ENCODE measurements at regions not wholly inside any gene's neighbourhood (a gene's known extent, or its start where the extent isn't known, plus 50 kb on each side); places are given as distances from the start of the nearest gene placed in this dataset.
"Not testable (repeated sequence)": the region's sequence is repeated elsewhere in the genome, so short reads cannot be mapped to it uniquely, and the experiment has no call there.

GRCh38 chr22:34842630-34843029 is 223.3 kb upstream of the ISX start:
- H3K9me3 ChIP-seq (ENCODE audit: control insufficient read depth in 2 of 2, insufficient read depth in 1 of 2, low read depth in 1 of 2, low read length in 1 of 2): no peaks in the 10 kb centered on the region
- no peaks in the 10 kb centered on the region for H3K27me3 ChIP-seq (ENCODE audit: control insufficient read depth in 3 of 3, insufficient read depth in 3 of 3, low read length in 3 of 3)
- H3K4me1 ChIP-seq (ENCODE audit: control insufficient read depth in 3 of 3, insufficient read depth in 2 of 3, low read depth in 1 of 3, low read length in 2 of 3): no peaks in the 10 kb centered on the region
- DNase-seq (peak; percentile 4 to 11), FAIRE-seq (no peak)
- H3K4me3 ChIP-seq (ENCODE audit: low read depth in 1 of 3, low read length in 3 of 3): no peak overlapping the region
- 63 to 82% (median 75%) methylated on average over 2 of the region's 2 CpGs for WGBS, 3 donors
- no peaks in the 10 kb centered on the region for H3K36me3 ChIP-seq (ENCODE audit: control insufficient read depth in 3 of 3, insufficient read depth in 2 of 3, low read depth in 1 of 3, low read length in 3 of 3)
- H3K27ac ChIP-seq (ENCODE audit: low read depth in 1 of 3, low read length in 2 of 3): no peak overlapping the region

GRCh38 chr22:34843743-34844142 is 222.2 kb upstream of the ISX start:
- H3K27me3 ChIP-seq (ENCODE audit: control insufficient read depth in 3 of 3, insufficient read depth in 3 of 3, low read length in 3 of 3); H3K4me1 ChIP-seq (ENCODE audit: control insufficient read depth in 3 of 3, insufficient read depth in 2 of 3, low read depth in 1 of 3, low read length in 2 of 3); DNase-seq; H3K27ac ChIP-seq (ENCODE audit: low read depth in 1 of 3, low read length in 2 of 3); H3K9me3 ChIP-seq (ENCODE audit: control insufficient read depth in 2 of 2, insufficient read depth in 1 of 2, low read depth in 1 of 2, low read length in 1 of 2); FAIRE-seq; H3K36me3 ChIP-seq (ENCODE audit: control insufficient read depth in 3 of 3, insufficient read depth in 2 of 3, low read depth in 1 of 3, low read length in 3 of 3); H3K4me3 ChIP-seq (ENCODE audit: low read depth in 1 of 3, low read length in 3 of 3): not testable (repeated sequence)
- WGBS, 3 donors: 47 to 88% (median 50%) methylated on average over 1 of the region's 1 CpG

- H3K4me1 ChIP-seq (ENCODE audit: control insufficient read depth in 3 of 3, insufficient read depth in 2 of 3, low read depth in 1 of 3, low read length in 2 of 3): no peaks in the 10 kb centered on the region
- no peak overlapping the region for H3K27ac ChIP-seq (ENCODE audit: low read depth in 1 of 3, low read length in 2 of 3)
- no peaks in the 10 kb centered on the region for H3K36me3 ChIP-seq (ENCODE audit: control insufficient read depth in 3 of 3, insufficient read depth in 2 of 3, low read depth in 1 of 3, low read length in 3 of 3)
- H3K27me3 ChIP-seq (ENCODE audit: control insufficient read depth in 3 of 3, insufficient read depth in 3 of 3, low read length in 3 of 3): no peaks in the 10 kb centered on the region
- H3K4me3 ChIP-seq (ENCODE audit: low read depth in 1 of 3, low read length in 3 of 3): no peak overlapping the region
- no peak for FAIRE-seq
- no peak for DNase-seq
- WGBS, 3 donors: 93 to 95% (median 93%) methylated on average over 2 of the region's 2 CpGs
- no peaks in the 10 kb centered on the region for H3K9me3 ChIP-seq (ENCODE audit: control insufficient read depth in 2 of 2, insufficient read depth in 1 of 2, low read depth in 1 of 2, low read length in 1 of 2)
Observed at GRCh38 chr22:34845391-34845790, 220.6 kb upstream of the ISX start.

GRCh38 chr22:34847072-34847471 is 218.9 kb upstream of the ISX start:
- H3K9me3 ChIP-seq (ENCODE audit: control insufficient read depth in 2 of 2, insufficient read depth in 1 of 2, low read depth in 1 of 2, low read length in 1 of 2): no peaks in the 10 kb centered on the region
- DNase-seq: no peak
- no peak for FAIRE-seq
- no peak overlapping the region for H3K27ac ChIP-seq (ENCODE audit: low read depth in 1 of 3, low read length in 2 of 3)
- H3K4me1 ChIP-seq (ENCODE audit: control insufficient read depth in 3 of 3, insufficient read depth in 2 of 3, low read depth in 1 of 3, low read length in 2 of 3): no peaks in the 10 kb centered on the region
- H3K4me3 ChIP-seq (ENCODE audit: low read depth in 1 of 3, low read length in 3 of 3): no peak overlapping the region
- H3K36me3 ChIP-seq (ENCODE audit: control insufficient read depth in 3 of 3, insufficient read depth in 2 of 3, low read depth in 1 of 3, low read length in 3 of 3): no peaks in the 10 kb centered on the region
- WGBS, 3 donors: 19 to 43% (median 21%) methylated on average over 1 of the region's 1 CpG
- H3K27me3 ChIP-seq (ENCODE audit: control insufficient read depth in 3 of 3, insufficient read depth in 3 of 3, low read length in 3 of 3): peaks cover 0 to 2% (median 0%) of the 10 kb centered on the region in 3 donors

GRCh38 chr22:34849965-34850364 is 216.0 kb upstream of the ISX start:
- no peak for FAIRE-seq
- 51 to 60% (median 60%) methylated on average over 4 of the region's 4 CpGs for WGBS, 3 donors
- Histone ChIP-seq H3K36me3 (ENCODE audit: control insufficient read depth in 3 of 3, insufficient read depth in 2 of 3, low read depth in 1 of 3, low read length in 3 of 3) (no peaks in the 10 kb centered on the region), H3K27ac (ENCODE audit: low read depth in 1 of 3, low read length in 2 of 3) (no peak overlapping the region), H3K4me1 (ENCODE audit: control insufficient read depth in 3 of 3, insufficient read depth in 2 of 3, low read depth in 1 of 3, low read length in 2 of 3) (no peaks in the 10 kb centered on the region), H3K9me3 (ENCODE audit: control insufficient read depth in 2 of 2, insufficient read depth in 1 of 2, low read depth in 1 of 2, low read length in 1 of 2) (no peaks in the 10 kb centered on the region), H3K27me3 (ENCODE audit: control insufficient read depth in 3 of 3, insufficient read depth in 3 of 3, low read length in 3 of 3) (peaks cover 0 to 2% (median 0%) of the 10 kb centered on the region in 3 donors), H3K4me3 (ENCODE audit: low read depth in 1 of 3, low read length in 3 of 3) (no peak overlapping the region)
- DNase-seq: no peak

GRCh38 chr22:34851918-34852662 is 213.9 kb upstream of the ISX start:
- no peaks in the 10 kb centered on the region for H3K36me3 ChIP-seq (ENCODE audit: control insufficient read depth in 3 of 3, insufficient read depth in 2 of 3, low read depth in 1 of 3, low read length in 3 of 3)
- WGBS, 3 donors: 46 to 48% (median 48%) methylated on average over 4 of the region's 4 CpGs
- no peak overlapping the region for H3K27ac ChIP-seq (ENCODE audit: low read depth in 1 of 3, low read length in 2 of 3)
- peaks cover 0 to 2% (median 0%) of the 10 kb centered on the region in 3 donors for H3K27me3 ChIP-seq (ENCODE audit: control insufficient read depth in 3 of 3, insufficient read depth in 3 of 3, low read length in 3 of 3)
- no peak for DNase-seq
- FAIRE-seq: no peak
- no peak overlapping the region for H3K4me3 ChIP-seq (ENCODE audit: low read depth in 1 of 3, low read length in 3 of 3)
- no peaks in the 10 kb centered on the region for H3K9me3 ChIP-seq (ENCODE audit: control insufficient read depth in 2 of 2, insufficient read depth in 1 of 2, low read depth in 1 of 2, low read length in 1 of 2)
- no peaks in the 10 kb centered on the region for H3K4me1 ChIP-seq (ENCODE audit: control insufficient read depth in 3 of 3, insufficient read depth in 2 of 3, low read depth in 1 of 3, low read length in 2 of 3)

GRCh38 chr22:34855471-34855870 is 210.5 kb upstream of the ISX start:
- Histone ChIP-seq H3K36me3 (ENCODE audit: control insufficient read depth in 3 of 3, insufficient read depth in 2 of 3, low read depth in 1 of 3, low read length in 3 of 3) (no peaks in the 10 kb centered on the region), H3K4me3 (ENCODE audit: low read depth in 1 of 3, low read length in 3 of 3) (no peak overlapping the region), H3K27ac (ENCODE audit: low read depth in 1 of 3, low read length in 2 of 3) (no peak overlapping the region), H3K27me3 (ENCODE audit: control insufficient read depth in 3 of 3, insufficient read depth in 3 of 3, low read length in 3 of 3) (peaks cover 0 to 2% (median 0%) of the 10 kb centered on the region in 3 donors), H3K4me1 (ENCODE audit: control insufficient read depth in 3 of 3, insufficient read depth in 2 of 3, low read depth in 1 of 3, low read length in 2 of 3) (no peaks in the 10 kb centered on the region), H3K9me3 (ENCODE audit: control insufficient read depth in 2 of 2, insufficient read depth in 1 of 2, low read depth in 1 of 2, low read length in 1 of 2) (no peaks in the 10 kb centered on the region)
- 87 to 94% (median 91%) methylated on average over 5 of the region's 5 CpGs for WGBS, 3 donors
- DNase-seq: no peak
- FAIRE-seq: no peak

- Histone ChIP-seq H3K27me3 (ENCODE audit: control insufficient read depth in 3 of 3, insufficient read depth in 3 of 3, low read length in 3 of 3) (no peaks in the 10 kb centered on the region), H3K4me1 (ENCODE audit: control insufficient read depth in 3 of 3, insufficient read depth in 2 of 3, low read depth in 1 of 3, low read length in 2 of 3) (no peaks in the 10 kb centered on the region), H3K9me3 (ENCODE audit: control insufficient read depth in 2 of 2, insufficient read depth in 1 of 2, low read depth in 1 of 2, low read length in 1 of 2) (no peaks in the 10 kb centered on the region), H3K27ac (ENCODE audit: low read depth in 1 of 3, low read length in 2 of 3) (no peak overlapping the region), H3K36me3 (ENCODE audit: control insufficient read depth in 3 of 3, insufficient read depth in 2 of 3, low read depth in 1 of 3, low read length in 3 of 3) (no peaks in the 10 kb centered on the region), H3K4me3 (ENCODE audit: low read depth in 1 of 3, low read length in 3 of 3) (no peak overlapping the region)
- WGBS, 3 donors: 37 to 48% (median 45%) methylated on average over 2 of the region's 2 CpGs
- FAIRE-seq (no peak), DNase-seq (no peak)
Observed at GRCh38 chr22:34858066-34858465, 207.9 kb upstream of the ISX start.

GRCh38 chr22:34861787-34862186 is 204.2 kb upstream of the ISX start:
- H3K36me3 ChIP-seq (ENCODE audit: control insufficient read depth in 3 of 3, insufficient read depth in 2 of 3, low read depth in 1 of 3, low read length in 3 of 3): no peaks in the 10 kb centered on the region
- 79 to 82% (median 80%) methylated on average over 2 of the region's 2 CpGs for WGBS, 3 donors
- no peak overlapping the region for H3K4me3 ChIP-seq (ENCODE audit: low read depth in 1 of 3, low read length in 3 of 3)
- no peaks in the 10 kb centered on the region for H3K9me3 ChIP-seq (ENCODE audit: control insufficient read depth in 2 of 2, insufficient read depth in 1 of 2, low read depth in 1 of 2, low read length in 1 of 2)
- H3K27ac ChIP-seq (ENCODE audit: low read depth in 1 of 3, low read length in 2 of 3): no peak overlapping the region
- no peak for DNase-seq
- H3K27me3 ChIP-seq (ENCODE audit: control insufficient read depth in 3 of 3, insufficient read depth in 3 of 3, low read length in 3 of 3): no peaks in the 10 kb centered on the region
- H3K4me1 ChIP-seq (ENCODE audit: control insufficient read depth in 3 of 3, insufficient read depth in 2 of 3, low read depth in 1 of 3, low read length in 2 of 3): no peaks in the 10 kb centered on the region
- no peak for FAIRE-seq
